ENCODE measurements at regions not wholly inside any gene's neighbourhood (a gene's known extent, or its start where the extent isn't known, plus 50 kb on each side); places are given as distances from the start of the nearest gene placed in this dataset.

- TF ChIP-seq, protein P1, sequence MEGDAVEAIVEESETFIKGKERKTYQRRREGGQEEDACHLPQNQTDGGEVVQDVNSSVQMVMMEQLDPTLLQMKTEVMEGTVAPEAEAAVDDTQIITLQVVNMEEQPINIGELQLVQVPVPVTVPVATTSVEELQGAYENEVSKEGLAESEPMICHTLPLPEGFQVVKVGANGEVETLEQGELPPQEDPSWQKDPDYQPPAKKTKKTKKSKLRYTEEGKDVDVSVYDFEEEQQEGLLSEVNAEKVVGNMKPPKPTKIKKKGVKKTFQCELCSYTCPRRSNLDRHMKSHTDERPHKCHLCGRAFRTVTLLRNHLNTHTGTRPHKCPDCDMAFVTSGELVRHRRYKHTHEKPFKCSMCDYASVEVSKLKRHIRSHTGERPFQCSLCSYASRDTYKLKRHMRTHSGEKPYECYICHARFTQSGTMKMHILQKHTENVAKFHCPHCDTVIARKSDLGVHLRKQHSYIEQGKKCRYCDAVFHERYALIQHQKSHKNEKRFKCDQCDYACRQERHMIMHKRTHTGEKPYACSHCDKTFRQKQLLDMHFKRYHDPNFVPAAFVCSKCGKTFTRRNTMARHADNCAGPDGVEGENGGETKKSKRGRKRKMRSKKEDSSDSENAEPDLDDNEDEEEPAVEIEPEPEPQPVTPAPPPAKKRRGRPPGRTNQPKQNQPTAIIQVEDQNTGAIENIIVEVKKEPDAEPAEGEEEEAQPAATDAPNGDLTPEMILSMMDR (IDR thresholded peaks at IDR 0.05): peak in 4 of 6 experiments; percentile 11 to 42 (median 32)
- no peak for TF ChIP-seq POLR2A (IDR thresholded peaks at IDR 0.05)
- no peak overlapping the region for H3K27ac ChIP-seq
- 33 to 45% (median 38%) methylated on average over 5 of the region's 5 CpGs for WGBS, 4 donors
- DNase-seq: peak in 4 of 7 donors; percentile 11 to 37 (median 26)
- intact Hi-C loops (cut with DNase I): no loop called here
- H3K4me3 ChIP-seq: no peak overlapping the region
- peaks cover 0 to 5% of the 10 kb centered on the region in 2 donors for H3K4me1 ChIP-seq (replicated peaks in 1 of 2)
- H3K9me3 ChIP-seq (replicated peaks in 1 of 3): no peaks in the 10 kb centered on the region
- no peaks in the 10 kb centered on the region for H3K27me3 ChIP-seq
- no peaks in the 10 kb centered on the region for H3K36me3 ChIP-seq (replicated peaks in 1 of 2)
Observed at GRCh38 chr7:142557971-142558582, 191.2 kb upstream of the PRSS1 start.

GRCh38 chr7:142556740-142557139 lies 192.5 kb upstream of the PRSS1 start:
- H3K4me3 ChIP-seq: no peak overlapping the region
- H3K27me3 ChIP-seq: no peaks in the 10 kb centered on the region
- no peak for TF ChIP-seq POLR2A (IDR thresholded peaks at IDR 0.05)
- TF ChIP-seq, protein P1 (IDR thresholded peaks at IDR 0.05): peak in 2 of 6 experiments; percentile 23 to 28
- WGBS, 4 donors: 9 to 10% (median 9%) methylated on average over 5 of the region's 5 CpGs
- H3K9me3 ChIP-seq (replicated peaks in 1 of 3): no peaks in the 10 kb centered on the region
- no peaks in the 10 kb centered on the region for H3K36me3 ChIP-seq (replicated peaks in 1 of 2)
- H3K4me1 ChIP-seq (replicated peaks in 1 of 2): peaks cover 0 to 5% of the 10 kb centered on the region in 2 donors
- H3K27ac ChIP-seq: no peak overlapping the region
- DNase-seq: peak; percentile 20 to 76 (median 66)
- intact Hi-C loops (cut with DNase I): no loop called here

DNA sequence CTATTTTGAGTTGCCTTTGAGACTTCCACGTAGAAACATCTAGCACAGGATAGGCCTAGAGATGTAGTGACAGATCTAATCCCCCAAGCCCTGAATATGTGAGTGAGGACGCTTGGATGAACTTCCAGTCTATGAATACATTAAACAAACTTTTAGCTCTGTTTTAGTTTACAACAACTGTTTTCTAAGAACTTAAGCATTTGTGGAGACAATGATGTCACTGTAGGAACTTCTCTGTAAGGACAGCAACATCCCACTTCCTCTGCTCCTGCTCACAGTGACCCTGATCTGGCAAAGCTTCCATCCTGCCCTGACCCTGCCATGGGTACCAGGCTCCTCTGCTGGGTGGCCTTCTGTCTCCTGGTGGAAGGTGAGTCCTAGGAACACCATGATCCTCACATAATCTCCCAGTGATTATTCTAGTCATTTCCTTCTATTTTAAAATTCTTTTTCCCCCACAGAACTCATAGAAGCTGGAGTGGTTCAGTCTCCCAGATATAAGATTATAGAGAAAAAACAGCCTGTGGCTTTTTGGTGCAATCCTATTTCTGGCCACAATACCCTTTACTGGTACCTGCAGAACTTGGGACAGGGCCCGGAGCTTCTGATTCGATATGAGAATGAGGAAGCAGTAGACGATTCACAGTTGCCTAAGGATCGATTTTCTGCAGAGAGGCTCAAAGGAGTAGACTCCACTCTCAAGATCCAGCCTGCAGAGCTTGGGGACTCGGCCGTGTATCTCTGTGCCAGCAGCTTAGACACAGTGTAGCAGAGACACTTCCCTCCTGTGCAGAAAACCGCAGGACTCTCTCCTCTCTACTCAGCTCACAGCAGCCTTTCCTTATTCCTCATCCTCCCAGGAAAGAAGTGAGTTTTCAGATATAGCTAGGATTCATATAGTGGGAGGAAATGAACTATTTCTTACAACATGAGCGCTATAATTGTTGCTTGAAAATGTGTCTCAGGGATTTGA lies 194.4 kb upstream of the PRSS1 start:
- TF ChIP-seq, protein P1 (IDR thresholded peaks at IDR 0.05): no peak
- no peak for TF ChIP-seq POLR2A (IDR thresholded peaks at IDR 0.05)
- Histone ChIP-seq H3K4me3 (no peak overlapping the region), H3K4me1 (replicated peaks in 1 of 2) (peaks cover 0 to 5% of the 10 kb centered on the region in 2 donors), H3K27me3 (no peaks in the 10 kb centered on the region), H3K27ac (no peak overlapping the region), H3K36me3 (replicated peaks in 1 of 2) (no peaks in the 10 kb centered on the region), H3K9me3 (replicated peaks in 1 of 3) (no peaks in the 10 kb centered on the region)
- intact Hi-C loops (cut with DNase I): no loop called here
- WGBS, 4 donors: 59 to 69% (median 65%) methylated on average over 10 of the region's 10 CpGs
- DNase-seq: no peak

- Histone ChIP-seq H3K4me3 (no peak overlapping the region), H3K9me3 (replicated peaks in 1 of 3) (no peaks in the 10 kb centered on the region), H3K27ac (no peak overlapping the region), H3K27me3 (no peaks in the 10 kb centered on the region), H3K36me3 (replicated peaks in 1 of 2) (no peaks in the 10 kb centered on the region), H3K4me1 (replicated peaks in 1 of 2) (peaks cover 0 to 5% of the 10 kb centered on the region in 2 donors)
- whole genome bisulfite sequencing, 4 donors: 71 to 85% (median 79%) methylated on average over 2 of the region's 2 CpGs
- TF ChIP-seq POLR2A (IDR thresholded peaks at IDR 0.05): no peak
- TF ChIP-seq, protein P1 (IDR thresholded peaks at IDR 0.05): no peak
- intact Hi-C loops (cut with DNase I): no loop called here
- no peak for DNase-seq
Observed at GRCh38 chr7:142553216-142553615, 196.1 kb upstream of the PRSS1 start.
